Inflammatory macrophage treated with lipopolysaccharide for 4 hours (primary cell): ENCODE measurements at regions not wholly inside any gene's neighbourhood (a gene's known extent, or its start where the extent isn't known, plus 50 kb on each side); places are given as distances from the start of the nearest gene placed in this dataset.
"Not testable (repeated sequence)": the region's sequence is repeated elsewhere in the genome, so short reads cannot be mapped to it uniquely, and the experiment has no call there.

Experiments used
- DNase-seq: peaks from one replicate; pipeline ENCODE4 v3.0.0-alpha.2; 2020

DNA sequence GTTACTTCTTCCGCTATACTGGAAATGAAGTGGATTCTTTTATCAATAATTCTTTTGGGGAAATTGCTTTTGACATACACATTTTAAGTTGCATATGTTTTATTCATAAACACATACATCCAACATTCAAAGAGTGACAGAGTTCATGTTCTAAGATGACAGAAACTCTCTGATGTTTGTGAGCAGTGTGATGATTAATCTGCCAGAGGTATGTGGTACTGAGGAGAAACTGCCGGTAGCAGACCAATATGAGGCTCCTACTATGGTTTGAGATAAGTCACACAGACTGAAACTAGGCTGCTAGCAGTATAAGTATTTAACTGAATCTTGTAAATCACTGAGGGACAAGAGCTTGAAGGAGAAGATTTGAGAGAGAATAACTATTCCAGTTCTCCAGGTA is 524.1 kb upstream of the SEMA3D start:
- DNase-seq: no peak

DNA sequence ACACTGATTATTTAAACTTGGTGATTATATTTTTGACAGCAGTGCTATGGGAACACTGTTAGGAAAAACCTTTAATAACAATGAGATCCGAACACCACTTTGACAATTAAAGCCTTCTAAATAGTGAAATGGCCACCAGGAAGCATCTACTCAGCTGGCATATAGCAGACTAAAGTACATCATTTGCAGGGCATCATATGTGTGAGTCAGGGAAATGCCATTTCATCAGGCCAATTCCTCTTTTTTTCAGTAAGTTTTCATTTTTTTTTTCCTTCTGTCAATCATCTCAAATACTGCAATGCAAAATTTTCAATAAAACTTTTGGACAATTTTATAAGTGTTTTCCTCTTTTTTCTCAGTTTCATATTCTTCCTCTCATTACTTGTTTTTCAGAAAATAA is 521.4 kb upstream of the SEMA3D start:
- DNase-seq: peak; percentile 57

DNA sequence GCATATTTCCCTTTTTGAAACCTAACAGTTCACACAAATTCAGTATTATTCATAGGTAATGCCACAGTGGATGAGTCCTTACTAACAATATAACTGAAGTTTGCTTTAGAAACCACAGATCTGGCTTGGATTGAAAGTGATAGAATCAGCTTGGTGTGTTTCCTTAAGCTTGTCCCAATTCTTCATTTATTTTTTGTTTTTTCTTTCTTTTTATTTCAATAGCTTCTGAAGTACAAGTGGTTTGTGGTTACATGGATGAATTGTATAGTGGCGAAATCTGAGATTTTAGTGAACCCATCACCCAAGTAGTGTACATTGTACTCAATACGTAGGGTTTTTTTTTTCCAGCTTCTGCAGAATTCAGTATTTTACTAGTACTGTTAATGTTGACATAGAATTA is 518.2 kb upstream of the SEMA3D start:
- no peak for DNase-seq

DNA sequence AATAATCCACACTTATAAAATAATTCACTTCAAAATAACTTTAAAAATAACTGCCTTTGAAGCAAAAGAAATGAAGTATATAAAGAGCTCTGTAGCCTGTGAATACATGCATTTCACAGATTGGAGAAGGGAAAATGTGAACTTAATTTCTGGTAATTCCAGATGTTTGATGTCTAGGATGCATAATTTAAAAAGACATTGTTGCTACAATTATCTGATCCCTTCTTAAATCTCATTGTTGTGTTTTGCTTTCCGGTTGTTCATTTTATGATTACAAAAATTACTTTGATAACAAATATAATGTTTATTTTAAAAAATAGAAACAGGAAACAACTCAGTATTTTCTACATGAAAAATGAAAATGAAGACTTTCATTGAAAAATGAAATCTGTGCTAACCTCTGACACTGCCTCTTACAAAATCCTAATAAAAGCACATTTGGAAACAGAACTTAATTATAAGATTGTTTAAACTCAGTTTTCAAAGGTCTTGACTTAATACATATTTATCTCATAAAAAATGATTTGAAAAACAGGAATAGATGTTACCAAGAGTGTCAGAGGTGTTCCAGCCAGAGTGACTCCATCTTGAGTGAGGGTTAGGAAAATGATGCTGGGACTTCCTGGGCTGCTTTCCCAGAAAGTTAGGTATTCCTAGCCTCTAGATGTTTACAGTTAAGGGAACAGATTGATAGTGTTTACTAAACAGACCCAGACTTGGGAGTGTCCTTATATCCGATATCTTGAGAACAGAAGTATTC is 516.6 kb upstream of the SEMA3D start:
- no peak for DNase-seq

DNA sequence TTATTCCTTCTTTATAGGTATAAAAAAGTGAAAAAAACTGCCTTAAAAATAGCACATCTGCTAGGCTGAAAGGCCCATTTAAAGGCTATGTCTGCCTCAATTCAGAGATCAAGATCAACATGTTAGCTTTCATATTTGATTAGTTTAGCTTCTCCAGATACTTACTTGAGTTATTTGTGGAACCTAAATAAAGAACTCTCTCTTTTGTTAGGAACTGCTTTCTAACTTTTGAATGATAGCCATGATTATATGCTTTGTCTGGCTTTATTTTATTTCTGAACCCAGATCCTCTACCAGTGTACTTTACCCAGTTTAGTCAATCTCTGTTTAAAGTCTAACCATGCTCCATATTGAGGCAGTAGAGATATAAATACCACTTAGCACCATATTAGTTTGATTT is 515.5 kb upstream of the SEMA3D start:
- no peak for DNase-seq

DNA sequence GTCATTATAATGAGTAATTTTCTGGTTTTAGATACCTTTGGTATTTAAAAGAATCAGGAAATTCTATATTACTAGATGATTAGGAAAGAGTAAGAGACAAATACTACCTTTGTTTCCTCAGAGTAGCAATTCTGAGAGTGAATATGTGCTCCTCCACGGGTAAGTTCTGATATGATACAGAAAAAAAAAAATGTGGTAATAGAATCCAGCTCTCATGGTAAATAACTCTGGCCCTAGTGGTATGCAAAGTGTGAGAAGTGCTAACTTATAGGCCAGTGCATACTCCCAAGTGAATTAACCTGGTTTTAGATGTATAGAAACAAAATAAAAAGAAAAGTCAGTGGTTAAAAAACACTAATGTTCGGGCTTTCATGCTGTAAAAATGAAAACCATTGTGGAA is 512.6 kb upstream of the SEMA3D start:
- DNase-seq: no peak

DNA sequence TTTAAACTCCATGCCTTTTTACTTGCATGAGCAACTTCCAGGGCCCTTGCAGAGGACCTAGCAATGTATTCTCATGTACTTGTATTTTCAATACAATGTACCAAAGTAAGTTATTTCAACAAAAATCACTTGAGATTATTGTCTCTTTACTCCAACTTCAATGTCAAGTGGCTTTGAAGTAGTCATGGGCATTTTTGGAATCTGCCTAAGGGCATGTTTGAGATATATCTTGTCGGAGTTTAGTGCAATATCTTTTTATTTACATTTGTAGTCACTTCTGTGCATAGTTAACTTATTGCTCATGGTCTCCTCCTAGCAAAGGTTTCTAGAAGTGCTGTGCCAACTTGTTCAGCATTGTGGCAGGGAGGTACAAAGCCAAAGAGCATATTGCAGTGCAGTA is 508.7 kb upstream of the SEMA3D start:
- DNase-seq: no peak

DNA sequence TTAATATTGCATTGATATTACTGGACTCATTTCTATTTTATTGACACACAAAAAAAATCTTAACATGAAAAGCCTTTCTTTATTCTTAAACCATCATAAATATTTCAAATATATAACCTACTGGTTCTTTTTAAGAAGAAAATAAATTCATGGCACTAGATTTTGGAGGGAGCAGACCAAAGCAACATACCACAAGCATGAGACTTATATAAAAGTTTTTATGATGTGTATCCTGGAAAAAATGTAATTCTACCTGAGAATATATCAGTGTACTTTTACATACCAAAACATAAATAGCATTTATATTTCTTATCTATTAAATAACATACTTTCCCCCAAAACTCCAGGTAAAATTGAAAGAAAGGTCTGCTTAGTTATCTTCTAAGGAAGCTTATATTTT is 508.2 kb upstream of the SEMA3D start:
- no peak for DNase-seq

DNA sequence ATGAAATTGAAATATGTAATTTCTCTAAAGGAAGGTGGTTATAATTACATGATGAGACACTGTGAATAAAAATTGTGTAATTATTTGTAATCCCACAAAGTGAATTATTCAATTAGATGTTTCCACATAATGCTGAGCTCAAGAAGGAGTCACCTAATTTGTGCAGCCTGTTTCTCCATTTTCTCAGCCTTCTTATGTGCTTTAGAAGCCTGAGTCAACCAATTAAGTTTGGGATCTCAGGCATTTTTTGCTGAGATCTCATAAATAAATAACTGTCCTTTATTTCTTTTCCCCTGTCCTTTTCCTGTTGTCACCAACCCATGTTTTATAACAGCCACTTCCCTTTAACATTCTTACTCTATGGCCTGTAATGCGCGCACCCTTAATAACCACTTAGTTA is 506.5 kb upstream of the SEMA3D start:
- no peak for DNase-seq

DNA sequence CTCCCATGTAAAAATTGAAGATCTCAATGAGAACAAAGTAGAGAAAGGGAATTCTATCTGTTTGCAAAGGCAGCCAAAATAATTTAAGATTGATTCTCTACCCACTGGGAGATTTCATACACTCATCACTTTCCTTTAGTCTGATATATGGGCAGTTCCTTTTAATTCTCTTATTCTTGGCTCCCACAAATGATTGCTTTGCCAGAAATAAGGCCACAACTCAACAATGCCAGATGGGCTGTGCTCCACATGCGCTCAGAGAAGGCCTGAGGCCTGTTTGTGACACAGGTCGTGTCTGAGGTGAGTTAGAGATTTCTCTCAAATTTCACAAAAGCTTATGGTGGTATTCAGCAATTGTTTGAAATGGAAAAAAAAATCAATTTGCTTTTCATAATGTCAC is 501.9 kb upstream of the SEMA3D start:
- no peak for DNase-seq

DNA sequence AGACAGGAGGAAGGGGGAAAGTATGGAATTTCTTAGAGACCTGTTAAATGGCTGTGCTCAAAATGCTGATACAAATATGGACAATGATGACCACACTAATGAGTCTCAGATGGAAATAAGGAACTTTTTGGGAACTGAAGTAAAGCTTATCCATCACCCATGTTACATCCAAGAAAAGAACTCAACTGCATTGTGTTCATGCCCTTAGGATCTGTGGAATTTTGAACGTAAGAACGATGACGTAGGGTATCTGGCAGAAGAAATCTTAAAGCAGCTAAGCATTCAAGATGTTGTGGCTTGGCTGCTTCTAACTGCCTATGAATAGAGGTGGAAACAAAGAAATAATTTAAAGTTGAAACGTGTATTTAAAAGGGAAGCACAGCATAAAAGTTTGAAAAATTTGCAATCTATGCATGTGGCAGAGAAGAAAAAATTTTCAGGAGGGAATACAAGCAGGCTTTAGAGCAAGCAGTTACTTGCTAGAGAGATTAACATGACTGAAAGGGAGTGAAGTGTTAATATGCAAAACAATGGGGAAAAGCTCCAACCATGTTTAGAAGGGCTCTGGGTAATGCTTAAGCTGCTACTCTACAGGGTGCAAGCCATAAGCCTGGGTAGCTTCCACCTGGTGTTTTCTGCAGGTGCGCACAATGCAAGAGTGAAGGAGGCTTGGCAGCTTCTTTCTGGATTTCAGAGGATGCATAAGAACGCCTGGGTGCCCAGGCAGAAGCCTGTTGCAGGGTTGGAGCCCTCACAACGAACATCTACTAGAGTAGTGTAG is 499.7 kb upstream of the SEMA3D start:
- no peak for DNase-seq

DNA sequence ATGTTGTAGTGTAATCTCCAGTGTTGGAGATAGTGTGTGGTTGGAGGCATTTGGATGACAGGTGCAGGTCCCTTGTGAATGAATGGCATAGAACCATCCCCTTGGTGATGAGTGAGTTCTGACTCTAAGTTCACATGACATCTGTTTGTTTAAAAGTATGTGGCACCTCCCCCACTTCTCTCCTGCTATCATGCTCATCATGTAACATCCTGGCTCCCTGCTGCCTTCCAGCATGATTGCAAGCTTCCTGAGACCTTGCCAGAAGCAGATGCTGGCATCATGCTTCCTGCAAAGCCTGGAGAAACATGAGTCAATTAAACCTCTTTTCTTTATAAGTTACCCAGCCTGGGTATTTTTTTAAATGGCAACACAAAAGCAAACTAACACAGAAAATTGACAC is 499.0 kb upstream of the SEMA3D start:
- DNase-seq: no peak

DNA sequence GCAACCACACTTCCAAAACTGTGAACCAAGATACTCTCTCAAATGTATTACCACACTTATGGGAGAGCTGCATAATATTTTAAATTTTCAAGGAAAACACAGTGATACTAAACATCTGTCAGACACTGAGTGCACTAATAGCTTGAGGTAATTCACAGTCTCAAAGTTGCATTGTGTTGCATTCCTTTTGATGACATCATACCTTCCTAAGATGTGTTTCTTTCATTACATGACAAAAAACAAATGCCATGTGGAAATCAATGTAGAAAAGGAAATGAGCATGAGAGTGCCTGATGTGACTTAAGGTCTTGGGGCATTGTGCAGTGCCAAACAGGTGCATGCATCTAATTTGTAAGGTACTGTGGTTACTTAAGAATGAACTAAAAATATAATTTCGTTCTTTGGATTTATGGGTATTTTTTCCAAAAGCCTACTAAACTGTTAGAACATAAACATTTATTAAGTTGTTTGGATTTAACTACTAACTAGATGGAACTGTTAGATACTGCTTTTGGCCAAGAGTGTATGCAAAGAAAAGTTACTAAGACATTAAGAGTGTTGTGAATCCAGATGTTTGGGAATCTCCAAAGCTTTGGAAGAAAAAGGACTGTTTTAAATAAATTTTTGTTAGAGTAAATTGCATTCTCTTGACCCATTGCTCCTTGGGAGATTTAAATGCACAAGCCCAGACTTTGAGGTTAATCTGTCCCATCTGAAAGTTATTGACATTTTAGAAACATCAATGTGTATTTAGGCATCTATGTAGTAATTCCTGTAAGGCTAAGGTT is 496.2 kb upstream of the SEMA3D start:
- no peak for DNase-seq

DNA sequence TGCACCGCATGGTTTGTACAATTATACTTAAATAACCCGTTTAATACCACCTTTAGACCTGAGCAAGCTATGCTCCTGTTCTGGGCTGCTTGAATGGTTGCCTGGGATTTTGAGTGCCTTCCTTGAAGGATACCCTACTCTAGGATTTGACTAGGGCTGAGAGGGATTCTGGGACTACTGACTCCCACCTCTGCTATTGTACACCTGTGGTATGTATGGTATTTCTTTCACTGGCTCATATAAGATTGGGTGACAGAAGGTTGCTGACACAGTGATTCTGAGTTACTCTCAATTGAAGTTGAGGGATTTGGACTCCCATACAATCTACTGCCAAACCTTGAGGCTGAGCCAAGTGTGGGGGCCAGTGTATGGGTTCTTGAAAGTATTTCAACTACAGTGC is 494.4 kb upstream of the SEMA3D start:
- DNase-seq: no peak

DNA sequence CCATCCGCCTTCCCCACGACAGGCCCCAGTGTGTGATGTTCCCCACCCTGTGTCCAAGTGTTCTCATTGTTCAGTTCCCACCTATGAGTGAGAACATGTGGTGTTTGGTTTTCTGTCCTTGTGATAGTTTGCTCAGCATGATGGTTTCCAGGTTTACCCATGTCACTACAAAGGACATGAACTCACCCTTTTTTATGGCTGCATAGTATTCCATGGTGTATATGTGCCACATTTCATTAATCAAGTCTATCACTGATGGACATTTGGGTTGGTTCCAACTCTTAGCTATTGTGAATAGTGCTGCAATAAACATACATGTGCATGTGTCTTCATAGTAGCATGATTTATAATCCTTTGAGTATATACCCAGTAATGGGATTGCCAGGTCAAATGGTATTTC is 488.2 kb upstream of the SEMA3D start:
- not testable (repeated sequence) for DNase-seq

DNA sequence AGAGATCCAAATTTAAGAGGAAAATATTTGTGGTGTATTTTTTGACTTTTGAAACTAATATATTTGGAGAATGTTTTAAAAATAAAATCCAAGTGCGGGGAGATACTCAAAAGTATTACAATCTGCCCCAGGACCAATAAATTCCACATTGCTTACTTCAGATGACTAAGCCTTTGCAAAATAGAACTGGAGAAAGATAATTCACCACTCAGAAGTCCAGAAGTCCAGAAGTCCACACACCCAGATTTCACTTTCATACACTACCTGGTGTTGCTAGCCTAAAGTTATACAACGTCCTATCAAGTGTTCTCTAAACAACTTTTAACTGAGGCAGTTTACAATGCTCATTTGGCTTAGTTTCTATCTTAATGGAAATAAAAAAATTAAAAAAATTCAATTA is 487.0 kb upstream of the SEMA3D start:
- DNase-seq: no peak

DNA sequence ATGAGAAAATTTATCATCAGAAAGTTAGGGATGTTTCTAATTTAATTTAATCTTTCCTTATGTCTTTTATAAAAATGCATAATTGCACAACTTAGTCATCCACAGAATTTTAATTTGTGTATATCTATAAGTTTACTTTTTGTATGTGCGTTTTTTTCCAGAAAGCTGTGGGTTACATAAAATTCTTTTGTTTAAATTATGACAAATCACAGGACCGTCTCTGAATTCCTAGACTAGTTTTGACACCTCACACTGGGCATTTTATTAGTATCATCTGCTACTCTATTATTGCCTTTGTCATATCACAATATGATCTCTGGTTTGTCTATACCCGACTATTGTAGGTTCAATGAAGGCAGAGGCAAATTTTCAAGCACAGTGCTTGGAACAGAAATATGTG is 482.4 kb upstream of the SEMA3D start:
- no peak for DNase-seq

DNA sequence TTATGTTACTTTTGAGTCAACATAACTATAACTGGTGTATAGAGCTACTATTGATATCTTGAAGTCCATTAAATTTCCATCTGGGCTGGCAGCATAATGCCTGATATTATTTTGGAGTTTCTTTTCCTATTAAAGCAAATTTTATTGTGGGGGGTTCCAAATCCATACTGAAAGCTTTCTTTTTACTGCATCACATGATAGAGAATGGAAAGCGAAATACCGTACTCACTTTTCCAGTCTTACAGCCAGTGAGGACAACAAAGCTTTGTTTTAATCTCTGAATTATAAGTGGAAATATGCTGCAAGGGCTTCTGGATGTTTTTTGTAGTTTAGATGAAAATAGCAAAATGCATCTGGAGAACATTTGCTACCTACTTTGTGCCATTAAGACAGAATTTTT is 477.5 kb upstream of the SEMA3D start:
- DNase-seq: no peak

DNA sequence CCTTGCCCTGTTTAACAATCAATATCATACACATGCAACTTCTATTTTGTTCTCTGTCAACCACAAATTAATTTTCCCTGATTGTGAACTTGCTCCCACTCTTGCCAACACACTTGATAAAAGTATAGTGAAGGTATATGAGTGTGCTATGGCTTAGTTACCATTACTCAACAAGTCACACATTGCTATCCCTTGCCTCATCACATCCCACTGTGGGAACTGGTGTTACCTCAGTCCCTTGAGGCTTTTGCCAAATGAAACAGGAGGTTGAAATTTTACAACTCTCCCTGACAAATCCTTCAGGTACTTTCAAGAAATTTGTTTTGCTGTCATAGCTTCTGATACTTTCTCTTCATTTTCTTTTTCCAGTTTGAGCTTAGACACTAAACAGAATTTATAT is 472.5 kb upstream of the SEMA3D start:
- DNase-seq: no peak

DNA sequence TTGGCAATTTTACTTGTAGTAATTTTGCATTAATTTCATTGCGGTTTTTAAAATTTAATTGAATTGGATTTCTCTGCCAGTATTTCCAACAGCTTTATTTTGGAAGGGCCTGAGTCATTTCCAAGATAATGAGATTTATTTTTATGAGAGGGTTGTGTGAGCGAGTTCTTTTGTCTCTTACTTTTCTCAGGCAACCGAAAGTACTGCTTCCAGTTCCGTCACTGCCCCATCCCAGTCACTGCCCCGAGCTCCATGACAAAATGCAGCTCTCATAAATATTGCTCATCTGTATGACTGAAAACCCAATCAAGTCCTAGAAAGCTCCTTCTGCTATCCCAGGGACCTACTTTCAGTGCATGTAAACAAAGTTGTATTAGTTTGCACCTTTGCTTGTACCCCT is 468.4 kb upstream of the SEMA3D start:
- no peak for DNase-seq

DNA sequence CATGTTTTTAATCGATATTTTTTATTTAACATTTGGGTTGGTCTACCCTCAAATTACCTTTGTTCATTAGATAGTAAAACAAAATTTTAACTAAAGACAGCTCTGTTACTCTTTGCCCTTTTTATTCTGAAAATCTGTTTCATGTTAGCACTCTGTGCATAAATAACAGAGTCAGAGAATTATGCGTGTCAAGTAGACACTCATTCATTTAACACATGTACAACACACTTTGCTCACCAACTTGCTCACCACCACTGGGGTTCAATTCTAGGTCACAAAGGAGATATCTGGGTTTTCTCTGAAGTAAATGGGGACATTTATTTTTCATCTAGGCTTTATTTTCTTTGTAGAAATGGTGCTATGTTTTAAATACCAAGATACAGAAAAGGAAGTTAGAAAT is 457.4 kb upstream of the SEMA3D start:
- DNase-seq: no peak

DNA sequence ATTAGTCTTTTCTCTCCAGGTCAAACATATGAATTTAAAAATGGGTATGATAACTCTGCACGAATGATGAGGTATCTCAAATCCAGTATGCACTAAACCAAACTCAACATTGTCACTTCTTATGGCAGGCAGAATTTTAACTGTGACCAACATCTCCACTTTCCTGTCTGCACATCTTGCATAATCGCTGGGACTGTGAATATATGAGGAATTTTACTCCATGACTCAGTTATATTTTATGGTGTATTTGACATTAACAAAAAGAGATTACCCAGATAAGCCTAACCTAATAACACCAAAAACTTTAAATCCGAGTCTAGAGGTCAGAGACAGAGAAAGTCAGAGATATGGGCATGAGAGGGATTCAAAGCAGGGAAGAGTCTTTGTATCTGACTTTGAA is 454.5 kb upstream of the SEMA3D start:
- no peak for DNase-seq

DNA sequence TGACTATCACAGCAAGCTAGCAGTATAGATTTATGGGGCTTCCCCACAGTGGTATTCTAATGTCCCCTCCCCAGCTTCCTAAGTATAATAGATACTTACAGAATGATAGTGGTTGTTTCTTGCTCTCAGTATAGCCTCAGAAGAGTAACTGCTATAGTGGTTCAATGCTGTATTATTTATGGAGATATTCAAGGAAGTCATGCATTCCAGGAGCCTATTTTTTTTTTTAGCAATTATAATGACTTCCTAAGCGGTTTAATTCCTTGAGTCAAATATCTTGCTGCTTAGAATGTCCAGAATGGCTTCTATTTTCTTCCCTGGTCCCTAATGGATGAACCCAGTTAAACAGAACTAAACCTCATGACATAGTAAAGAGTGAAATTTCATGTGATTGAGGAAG is 451.5 kb upstream of the SEMA3D start:
- no peak for DNase-seq

DNA sequence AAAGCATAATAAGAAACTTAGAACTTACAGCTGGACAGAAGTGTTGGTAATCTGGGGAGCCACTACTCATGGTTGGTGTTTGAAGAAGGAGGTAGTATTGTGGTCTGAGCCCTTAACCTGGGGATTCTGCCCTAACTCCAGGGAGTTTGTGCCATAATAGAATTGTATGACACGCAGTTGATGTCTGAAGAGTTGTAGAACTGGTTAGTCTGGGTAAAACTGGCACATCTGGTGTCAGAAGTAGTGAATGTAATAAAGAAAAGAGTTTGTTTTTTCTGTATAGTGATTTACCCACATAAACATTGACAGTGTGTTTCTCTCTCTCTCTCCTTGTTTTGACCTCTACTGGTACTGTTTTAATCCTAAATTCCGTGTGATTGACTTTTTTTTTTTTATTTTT is 448.1 kb upstream of the SEMA3D start:
- DNase-seq: no peak
